DMS 273 (cell line): ENCODE measurements at regions not wholly inside any gene's neighbourhood (a gene's known extent, or its start where the extent isn't known, plus 50 kb on each side); places are given as distances from the start of the nearest gene placed in this dataset.

ENCODE experiments used
- DNase-seq: peaks from one replicate; lab custom pipeline; 2025; ENCODE audit not compliant: unreplicated experiment; lab: John Stamatoyannopoulos, UW

DNA sequence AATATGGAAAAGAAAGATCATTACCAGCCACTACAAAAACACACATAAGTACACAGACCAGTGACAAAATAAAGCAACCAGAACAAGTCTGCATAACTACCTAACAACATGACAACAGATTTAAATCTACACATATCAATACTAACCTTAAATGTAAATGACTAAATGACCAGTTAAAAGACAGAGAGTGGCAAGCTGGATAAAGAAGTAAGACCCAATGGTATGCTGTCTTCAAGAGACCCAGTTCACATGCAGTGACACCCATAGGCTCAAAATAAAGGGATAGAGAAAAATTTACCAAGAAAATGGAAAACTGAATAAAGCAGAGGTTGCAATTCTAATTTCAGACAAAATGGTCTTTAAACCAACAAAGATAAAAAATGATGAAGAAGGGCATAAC is 938.1 kb downstream of the EFNA5 start:
- no peak for DNase-seq

DNA sequence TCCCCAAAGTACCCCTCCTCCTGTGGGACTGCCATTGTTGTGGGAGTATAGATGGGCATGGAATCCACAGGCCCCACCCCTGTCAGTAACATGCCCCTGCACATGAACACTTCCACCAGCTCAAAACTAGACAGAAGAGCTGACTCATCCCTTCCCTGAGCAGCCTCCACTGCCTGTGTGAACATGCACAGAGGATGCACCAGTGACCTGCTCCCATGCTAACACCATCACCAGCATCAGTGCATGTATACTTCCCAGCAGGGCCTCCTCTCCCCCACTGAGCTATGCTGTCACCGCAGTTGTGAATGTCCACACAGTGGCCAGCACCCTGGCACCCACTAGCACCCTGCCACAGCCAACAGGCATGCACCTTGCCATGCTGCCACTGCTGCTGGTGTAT is 939.8 kb downstream of the EFNA5 start:
- DNase-seq, result no peak

DNA sequence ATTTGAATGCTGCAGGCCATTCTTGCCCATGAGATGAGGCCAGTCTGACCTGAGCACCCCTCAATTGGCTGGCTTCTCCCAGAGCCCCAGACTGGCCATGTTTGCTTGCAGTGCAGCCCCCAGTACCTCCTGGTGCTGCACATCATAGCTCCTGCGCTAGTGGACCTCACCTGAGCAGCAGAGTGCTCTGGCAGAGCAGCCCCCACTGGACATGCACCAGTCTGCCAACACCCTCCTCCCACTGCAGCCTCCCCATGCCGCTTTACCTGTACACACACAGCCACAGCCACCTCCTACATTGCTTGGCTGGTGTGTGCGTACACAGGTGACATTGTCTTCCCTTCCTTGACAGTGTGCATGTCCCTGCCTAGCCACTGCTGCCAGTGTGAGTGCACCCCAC is 940.2 kb downstream of the EFNA5 start:
- no peak for DNase-seq

DNA sequence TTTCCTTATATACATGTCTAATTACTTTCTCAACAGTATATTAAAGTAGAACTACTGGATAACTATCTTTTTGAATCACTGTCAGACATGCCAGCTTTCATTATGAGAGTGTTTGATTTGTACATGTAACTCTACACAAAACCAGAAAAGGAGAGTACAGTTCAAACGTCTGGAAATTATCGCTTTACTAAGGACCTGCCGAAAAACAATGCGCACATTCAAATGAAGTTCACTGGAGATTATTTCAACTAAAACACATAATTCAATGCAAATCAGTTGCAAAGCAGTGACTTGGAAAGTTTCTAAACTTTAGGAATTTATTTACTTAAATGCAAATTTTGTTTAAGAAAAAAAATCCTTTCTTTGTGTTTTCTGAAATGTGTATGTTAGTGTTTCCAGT is 942.5 kb downstream of the EFNA5 start:
- DNase-seq, result no peak

DNA sequence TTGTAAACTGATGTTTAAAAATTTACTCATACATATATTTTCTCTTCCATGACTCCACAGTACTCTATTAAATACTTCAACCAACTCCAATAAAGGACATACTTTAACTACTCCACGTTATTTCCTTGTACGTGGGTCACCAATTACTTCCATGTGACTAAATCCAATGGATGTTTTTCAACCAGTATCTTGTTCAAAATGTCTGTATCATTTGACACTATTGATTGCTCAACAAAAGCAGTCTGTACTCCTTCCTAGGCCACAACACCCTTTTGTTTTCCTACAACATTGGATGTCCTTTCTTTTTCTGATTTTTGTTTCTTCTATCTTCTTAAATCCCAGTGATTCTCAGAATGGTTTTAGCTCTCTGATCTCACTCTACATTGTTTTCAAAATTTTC is 943.7 kb downstream of the EFNA5 start:
- no peak for DNase-seq

DNA sequence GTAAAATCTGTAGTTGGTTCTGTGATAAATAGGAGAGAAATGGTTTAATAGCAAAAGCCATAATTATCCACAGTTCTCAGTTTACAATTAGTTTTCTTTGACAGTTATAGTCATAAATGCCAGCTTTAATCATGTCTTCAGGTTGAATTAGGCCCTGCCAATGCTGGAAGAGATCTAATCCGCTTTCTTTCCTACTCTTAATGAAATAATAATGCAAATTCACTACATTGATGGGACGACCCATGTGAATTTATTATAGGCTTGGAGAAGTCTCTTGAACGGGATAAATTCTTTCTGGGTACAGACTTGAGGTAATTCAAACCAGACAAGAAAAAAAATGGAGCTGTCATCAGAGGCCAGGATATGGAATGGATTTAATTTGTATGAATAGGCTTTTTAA is 950.4 kb downstream of the EFNA5 start:
- no peak for DNase-seq

DNA sequence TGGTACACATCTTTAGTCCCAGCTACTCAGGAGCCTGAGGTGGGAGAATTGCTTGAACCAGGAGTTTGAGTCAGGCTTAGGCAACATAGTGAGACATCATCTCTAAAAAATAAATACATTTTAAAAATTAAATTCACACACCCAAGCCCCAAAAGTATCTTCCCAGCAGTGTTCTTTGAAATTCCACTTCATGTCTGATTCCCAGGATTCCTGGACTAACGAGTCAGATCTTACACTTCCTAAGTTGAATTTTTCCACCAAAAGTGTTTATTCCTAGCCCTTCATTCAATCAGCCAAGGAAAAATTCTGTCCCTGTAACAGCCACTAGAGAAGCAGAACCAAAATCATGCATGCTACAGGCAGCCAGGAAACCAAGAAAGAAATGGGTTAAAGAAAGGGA is 970.9 kb downstream of the EFNA5 start:
- DNase-seq, result no peak

DNA sequence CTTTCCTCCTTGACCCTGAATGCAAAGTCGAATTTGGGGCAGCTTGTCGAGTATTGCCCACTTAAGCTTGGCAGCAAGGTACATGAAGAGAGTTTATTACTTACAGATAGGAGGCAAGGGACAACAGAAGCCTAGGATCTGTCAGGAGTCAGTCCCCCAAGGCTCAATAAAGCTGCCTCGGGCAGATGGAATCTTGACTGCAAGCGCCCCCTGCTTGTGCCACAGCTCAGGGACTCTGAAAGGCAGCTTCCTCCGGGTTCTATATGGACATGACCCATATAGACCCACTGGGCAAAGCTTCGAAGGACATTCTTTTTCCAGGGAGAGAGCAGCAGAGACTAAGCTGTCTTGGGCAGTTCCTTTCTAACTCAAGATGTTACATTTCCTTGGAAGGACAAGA is 971.5 kb downstream of the EFNA5 start:
- DNase-seq, result peak; percentile 8

DNA sequence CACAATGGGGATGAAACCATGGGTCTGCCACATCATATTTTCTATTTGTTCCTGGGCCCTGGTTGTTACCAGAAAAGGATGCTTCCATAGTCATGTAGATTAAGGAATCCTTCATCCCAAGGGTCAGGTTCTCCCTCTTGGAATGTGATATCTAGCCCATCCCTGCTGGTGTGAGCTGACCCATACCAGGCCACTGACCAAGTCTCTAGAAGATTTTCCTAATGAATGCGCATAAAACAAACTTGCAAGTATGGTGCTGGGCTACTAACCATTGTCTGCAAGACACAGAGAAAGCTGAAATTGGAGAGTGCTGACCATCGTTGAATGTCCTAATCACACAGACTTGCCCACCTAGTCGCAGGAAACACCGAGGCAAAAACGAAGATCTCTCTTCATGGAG is 972.6 kb downstream of the EFNA5 start:
- DNase-seq, result no peak

DNA sequence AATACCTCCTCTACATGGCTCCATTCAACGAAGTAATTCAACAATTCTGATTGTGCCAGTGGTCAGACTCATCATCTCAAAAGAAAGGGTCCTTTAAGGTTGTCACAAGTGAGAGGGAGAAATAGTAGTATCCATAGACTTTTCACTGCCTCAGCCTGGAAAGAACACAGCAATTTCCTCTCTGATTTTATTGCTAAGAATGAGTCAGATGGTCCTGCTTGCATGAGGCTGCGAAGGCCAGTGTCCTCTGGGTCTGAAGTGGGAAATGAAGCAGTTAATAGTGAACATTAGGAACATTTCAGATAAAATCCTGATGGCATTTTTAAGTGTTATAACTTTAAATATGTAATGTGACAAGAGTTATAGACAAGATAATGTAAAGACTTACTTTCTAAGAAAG is 979.0 kb downstream of the EFNA5 start:
- no peak for DNase-seq

DNA sequence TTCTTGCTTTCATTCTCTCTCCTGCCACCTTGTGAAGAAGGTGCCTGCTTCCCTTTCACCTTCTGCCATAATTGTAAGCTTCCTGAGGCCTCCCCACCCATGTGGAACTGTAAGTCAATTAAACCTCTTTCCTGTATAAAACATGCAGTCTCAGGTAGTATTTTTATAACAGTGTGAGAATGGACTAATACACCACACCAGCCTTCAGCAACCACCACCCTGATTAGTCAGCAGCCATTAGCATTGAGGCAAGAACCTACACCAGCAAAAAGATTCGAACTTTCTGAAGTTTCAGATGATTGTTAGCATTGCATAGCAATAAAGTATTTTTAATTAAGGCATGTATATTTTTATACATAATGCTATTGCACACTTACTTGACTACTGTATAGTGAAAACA is 980.2 kb downstream of the EFNA5 start:
- no peak for DNase-seq

DNA sequence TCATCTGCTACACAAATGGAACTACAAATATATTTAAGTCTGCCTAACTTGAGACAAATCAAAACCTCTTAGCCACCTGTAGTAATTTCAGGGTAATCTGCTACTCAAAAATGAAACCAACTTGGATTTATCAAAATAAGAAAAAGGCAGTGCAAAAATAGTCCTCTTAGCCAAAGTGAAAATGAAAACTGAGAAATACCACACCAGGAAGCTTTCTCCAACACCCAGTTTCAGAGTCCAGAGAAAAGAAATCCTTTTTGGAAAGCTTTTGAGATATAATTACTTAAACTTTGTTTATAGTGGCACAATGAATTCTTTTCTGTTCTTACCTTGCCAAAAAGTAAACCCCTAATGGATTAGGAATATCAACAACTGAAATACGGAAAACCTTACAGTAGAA is 990.4 kb downstream of the EFNA5 start:
- DNase-seq, result no peak

DNA sequence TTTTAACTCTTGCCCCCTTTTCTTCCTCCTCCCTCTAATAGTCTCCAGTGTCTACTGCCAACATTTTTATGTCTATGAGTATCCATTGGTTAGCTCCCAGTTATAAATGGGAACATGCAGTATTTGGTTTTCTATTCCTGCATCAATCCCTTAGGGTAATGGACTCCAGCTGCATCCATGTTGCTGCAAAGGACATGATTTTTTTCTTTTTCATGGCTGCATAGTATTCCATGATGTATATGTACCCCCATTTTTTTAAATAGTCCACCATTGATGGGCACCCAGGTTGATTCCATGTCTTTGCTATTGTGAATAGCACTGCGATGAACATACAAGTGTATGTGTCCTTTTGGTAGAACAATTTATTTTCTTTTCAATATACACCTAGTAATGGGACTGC is 993.7 kb downstream of the EFNA5 start:
- DNase-seq, result no peak

DNA sequence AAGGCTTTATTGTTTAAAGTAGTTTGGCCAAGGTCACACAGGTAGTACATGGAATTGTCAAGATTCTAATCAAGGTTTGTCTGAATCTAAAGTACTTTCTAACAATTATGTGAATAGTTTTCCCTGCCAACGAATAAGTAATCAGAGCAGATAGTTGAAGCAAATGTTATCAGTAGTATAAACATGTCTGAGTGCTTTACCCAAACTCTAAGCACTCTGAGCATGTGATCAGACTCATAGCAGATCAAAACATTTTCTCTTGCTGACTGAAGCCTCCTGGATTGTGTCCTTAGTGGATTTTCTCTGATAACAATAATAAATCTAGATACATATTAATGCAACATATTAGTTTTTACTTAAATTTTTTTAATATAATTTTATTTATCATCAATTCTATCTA is 995.0 kb downstream of the EFNA5 start:
- no peak for DNase-seq

DNA sequence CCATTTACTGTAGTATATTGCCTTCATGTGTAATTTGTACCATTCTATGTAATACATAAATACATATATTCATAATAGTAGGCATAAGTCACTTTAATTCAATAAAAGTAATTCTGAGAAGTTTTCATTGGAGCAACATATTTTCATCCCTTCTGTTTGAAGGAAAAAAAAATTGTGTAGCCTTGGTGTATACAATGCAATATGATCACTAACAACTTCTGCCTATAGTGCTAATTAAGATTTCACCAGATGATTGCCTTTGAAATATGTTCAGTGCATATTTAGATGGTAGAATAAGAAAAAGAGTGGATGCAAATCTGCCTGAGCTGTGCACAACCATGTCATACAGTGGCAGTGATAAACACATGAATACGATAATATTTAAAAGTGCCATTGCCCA is 996.8 kb downstream of the EFNA5 start:
- DNase-seq, result no peak

DNA sequence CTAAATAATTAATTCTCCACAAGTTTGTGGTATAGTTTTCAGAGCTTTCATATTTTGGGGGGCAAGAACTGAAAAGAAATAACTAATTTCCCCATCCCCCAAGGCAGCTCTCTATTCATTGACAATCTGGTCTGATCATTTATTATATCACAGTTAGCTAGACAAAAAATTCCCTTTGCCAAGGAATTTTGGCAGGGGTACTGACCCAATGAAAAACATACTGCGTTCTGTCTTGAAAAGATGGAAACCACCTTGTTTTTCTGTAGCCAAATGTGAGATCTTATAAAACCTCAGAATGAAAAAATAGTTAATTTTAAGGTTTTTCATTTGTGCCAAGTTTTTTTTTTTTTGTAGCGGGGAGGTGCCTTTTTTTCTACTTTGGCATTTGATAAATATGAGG is 1008.9 kb downstream of the EFNA5 start:
- DNase-seq, result no peak

DNA sequence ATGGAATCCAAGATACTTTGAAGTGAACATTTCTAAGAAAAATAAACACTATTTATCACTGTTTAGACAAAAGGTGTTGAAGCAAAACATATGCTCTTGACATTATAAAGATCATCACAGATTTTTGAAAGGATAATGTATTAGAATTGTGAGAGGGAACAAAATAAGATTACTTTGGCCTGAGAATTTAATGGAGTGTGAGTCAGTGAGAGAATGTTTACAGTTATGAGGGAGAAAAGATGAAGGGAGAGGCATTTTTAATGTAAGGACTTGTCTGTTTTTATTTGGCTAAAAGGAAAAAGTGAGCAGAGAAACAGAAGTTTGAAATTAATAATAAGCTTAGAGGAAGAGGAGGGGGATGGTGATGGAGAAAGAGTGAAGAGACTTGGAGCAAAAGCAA is 1010.1 kb downstream of the EFNA5 start:
- DNase-seq, result no peak

DNA sequence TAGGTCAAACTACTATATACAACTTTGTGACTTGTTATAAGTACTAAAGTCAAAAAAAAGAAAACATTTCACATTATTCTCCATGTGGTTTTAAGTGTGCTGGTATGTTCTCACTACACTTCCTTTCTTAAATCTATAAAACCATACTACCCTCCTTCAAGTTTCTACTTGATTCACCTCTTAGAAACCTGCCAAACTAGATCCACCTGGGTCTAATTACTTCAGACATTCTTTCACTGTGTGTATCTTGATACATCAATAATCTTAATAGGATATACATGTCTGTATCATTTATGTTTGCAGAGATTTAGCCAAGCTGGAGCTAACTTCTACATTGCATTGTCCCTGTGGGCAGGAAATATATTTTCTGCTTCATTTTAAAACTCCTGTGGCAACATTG is 1012.6 kb downstream of the EFNA5 start:
- DNase-seq, result no peak

DNA sequence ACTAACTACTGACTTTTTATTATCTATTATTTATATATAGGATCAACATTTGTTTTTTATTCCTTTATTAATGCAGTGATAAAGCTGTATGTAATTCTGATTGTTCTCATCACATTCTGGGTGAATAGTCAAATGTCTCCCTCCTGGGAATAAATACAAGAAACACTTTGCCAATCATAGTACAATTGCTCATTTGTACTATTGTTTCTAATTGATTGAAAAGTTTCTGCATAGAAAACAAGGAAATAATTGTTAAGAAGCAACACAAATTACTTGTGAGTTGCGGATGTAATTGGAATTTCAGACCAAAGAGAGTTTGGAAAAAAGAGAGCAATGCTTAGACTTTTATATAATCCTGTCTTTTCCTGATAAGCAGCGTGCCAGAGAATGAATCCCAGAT is 1013.9 kb downstream of the EFNA5 start:
- no peak for DNase-seq

DNA sequence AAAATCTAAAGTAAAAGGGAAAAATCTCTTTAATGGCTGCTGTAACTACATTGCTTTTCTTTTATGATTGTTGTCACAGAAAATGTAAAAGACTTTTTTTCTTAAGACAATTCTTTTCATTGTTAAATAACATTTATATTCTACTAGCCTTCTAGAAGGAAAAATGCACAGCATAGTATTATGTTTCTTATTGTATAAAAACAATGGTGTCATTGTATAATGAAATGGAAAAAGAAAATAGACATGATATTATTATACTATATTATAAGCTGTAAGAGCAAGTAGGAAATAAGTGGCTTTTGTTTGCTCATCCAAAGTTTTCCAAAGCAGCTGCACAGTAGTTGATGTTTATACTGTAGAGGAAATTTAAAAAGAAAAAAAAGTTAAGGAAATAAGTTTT is 1021.7 kb downstream of the EFNA5 start:
- DNase-seq, result no peak

DNA sequence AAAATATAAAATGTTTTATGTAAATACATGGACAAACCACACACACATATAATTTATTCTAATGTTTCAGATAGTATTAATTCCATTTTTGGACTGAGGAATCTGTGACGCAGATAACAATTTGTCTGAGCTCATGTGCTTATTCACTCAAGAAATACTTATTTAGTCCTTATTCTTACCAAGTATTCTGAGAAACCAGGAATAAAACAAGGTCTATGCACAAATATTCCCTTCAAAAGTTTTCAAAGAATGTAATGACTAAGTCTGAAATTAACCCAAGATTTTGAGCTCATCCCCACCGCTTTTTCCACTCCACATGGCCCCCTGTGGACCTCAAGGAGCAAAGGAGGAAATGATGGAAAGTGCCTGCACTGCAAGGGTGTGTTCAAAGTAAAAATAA is 1022.3 kb downstream of the EFNA5 start:
- DNase-seq, result no peak

DNA sequence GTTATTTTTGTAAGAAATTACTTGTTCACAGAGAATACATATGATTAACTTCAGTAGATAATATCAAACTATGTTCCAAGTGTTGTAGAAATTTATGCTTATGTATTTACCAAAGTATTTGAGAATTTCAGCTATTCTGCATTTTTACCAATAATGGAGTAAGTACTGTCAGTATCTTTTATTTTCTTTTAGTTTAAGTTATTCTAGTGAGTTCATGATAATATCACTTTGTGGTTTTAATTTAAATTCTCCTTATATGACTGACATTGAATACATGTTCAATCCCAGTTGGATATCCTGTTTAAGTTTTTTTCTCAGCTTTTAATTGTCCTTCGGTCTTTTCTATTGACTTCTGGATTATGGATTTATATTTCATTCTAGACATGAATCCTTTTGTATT is 1024.6 kb downstream of the EFNA5 start:
- DNase-seq, result no peak

DNA sequence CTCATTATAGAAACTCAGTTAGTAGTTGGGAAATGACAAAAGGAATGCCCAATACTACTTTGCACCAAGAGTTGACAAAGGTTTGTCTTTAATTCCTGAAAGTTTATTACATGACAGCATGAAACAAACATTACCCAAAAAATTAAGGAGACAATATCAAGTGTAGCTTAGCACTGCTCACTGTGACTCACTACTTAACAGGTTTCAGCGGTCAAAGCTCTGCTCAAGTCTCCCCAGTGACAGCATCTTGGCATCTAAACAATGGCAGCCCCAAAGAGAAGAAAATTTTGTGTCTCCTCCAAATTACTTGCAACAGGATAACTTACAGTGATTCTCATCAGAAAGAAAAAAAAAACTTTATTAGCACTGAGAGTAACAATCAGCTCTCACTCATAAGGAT is 1030.2 kb downstream of the EFNA5 start:
- no peak for DNase-seq

DNA sequence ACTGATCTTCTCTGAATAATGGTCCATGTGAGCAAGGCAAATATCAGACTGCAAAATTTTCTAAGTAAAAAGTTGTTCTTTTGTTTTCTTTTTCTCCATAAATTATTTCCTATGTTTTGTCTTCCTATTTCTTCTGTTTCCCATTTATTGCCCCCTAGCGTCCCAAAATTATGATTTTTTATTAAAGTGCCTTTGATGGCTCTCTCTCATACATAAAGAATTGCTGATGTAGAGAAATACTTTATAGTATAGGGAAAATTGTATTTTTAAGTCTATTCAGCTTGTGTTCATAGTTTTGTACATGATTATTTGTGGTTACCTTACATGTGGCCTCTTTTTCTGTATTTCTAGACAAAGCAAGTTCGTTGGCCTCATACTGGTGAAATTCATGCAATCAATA is 1031.2 kb downstream of the EFNA5 start:
- DNase-seq, result no peak
